ENCODE measurements at regions not wholly inside any gene's neighbourhood (a gene's known extent, or its start where the extent isn't known, plus 50 kb on each side); places are given as distances from the start of the nearest gene placed in this dataset.

- no peaks in the 10 kb centered on the region for H3K36me3 ChIP-seq (ENCODE audit: insufficient read depth, low read length)
- no peaks in the 10 kb centered on the region for H3K27me3 ChIP-seq (ENCODE audit: control insufficient read depth in 1 of 2, insufficient read depth in 2 of 2, low read length in 2 of 2)
- no peak overlapping the region for H3K4me3 ChIP-seq (ENCODE audit: low read depth in 1 of 2, low read length in 2 of 2)
- H3K9me3 ChIP-seq (ENCODE audit: low read length), result no peaks in the 10 kb centered on the region
- no peaks in the 10 kb centered on the region for H3K4me1 ChIP-seq (ENCODE audit: insufficient read depth, low read length)
- H3K27ac ChIP-seq (ENCODE audit: low read depth, low read length), result no peak overlapping the region
- H3K9ac ChIP-seq (ENCODE audit: low read length), result no peak overlapping the region
Measured at GRCh38 chr1:30515755-30516484, 207.5 kb downstream of the MATN1 start.

- Histone ChIP-seq H3K27me3 (ENCODE audit: control insufficient read depth in 1 of 2, insufficient read depth in 2 of 2, low read length in 2 of 2) (no peaks in the 10 kb centered on the region), H3K27ac (ENCODE audit: low read depth, low read length) (no peak overlapping the region), H3K4me1 (ENCODE audit: insufficient read depth, low read length) (no peaks in the 10 kb centered on the region), H3K36me3 (ENCODE audit: insufficient read depth, low read length) (no peaks in the 10 kb centered on the region), H3K4me3 (ENCODE audit: low read depth in 1 of 2, low read length in 2 of 2) (no peak overlapping the region), H3K9ac (ENCODE audit: low read length) (no peak overlapping the region), H3K9me3 (ENCODE audit: low read length) (no peaks in the 10 kb centered on the region)
Measured at GRCh38 chr1:30514945-30515344, 208.4 kb downstream of the MATN1 start.

- no peak overlapping the region for H3K9ac ChIP-seq (ENCODE audit: low read length)
Measured at GRCh38 chr1:30514137-30514654, 209.2 kb downstream of the MATN1 start.

GRCh38 chr1:30513396-30514136 is 209.8 kb downstream of the MATN1 start:
- Histone ChIP-seq H3K27ac (ENCODE audit: low read depth, low read length) (no peak overlapping the region), H3K4me3 (ENCODE audit: low read depth in 1 of 2, low read length in 2 of 2) (no peak overlapping the region), H3K4me1 (ENCODE audit: insufficient read depth, low read length) (no peaks in the 10 kb centered on the region), H3K9ac (ENCODE audit: low read length) (no peak overlapping the region), H3K36me3 (ENCODE audit: insufficient read depth, low read length) (no peaks in the 10 kb centered on the region), H3K9me3 (ENCODE audit: low read length) (no peaks in the 10 kb centered on the region), H3K27me3 (ENCODE audit: control insufficient read depth in 1 of 2, insufficient read depth in 2 of 2, low read length in 2 of 2) (peaks cover 0 to 6% of the 10 kb centered on the region in 2 donors)

More at GRCh38 chr1:30514137-30514654, 209.2 kb downstream of the MATN1 start:
- Histone ChIP-seq H3K9me3 (ENCODE audit: low read length) (no peaks in the 10 kb centered on the region), H3K36me3 (ENCODE audit: insufficient read depth, low read length) (no peaks in the 10 kb centered on the region), H3K27me3 (ENCODE audit: control insufficient read depth in 1 of 2, insufficient read depth in 2 of 2, low read length in 2 of 2) (peaks cover 0 to 5% of the 10 kb centered on the region in 2 donors), H3K27ac (ENCODE audit: low read depth, low read length) (no peak overlapping the region), H3K4me1 (ENCODE audit: insufficient read depth, low read length) (no peaks in the 10 kb centered on the region), H3K4me3 (ENCODE audit: low read depth in 1 of 2, low read length in 2 of 2) (no peak overlapping the region)

GRCh38 chr1:30512914-30513265 is 210.5 kb downstream of the MATN1 start:
- H3K4me3 ChIP-seq (ENCODE audit: low read depth in 1 of 2, low read length in 2 of 2), result no peak overlapping the region
- H3K36me3 ChIP-seq (ENCODE audit: insufficient read depth, low read length), result no peaks in the 10 kb centered on the region
- H3K9ac ChIP-seq (ENCODE audit: low read length), result no peak overlapping the region
- H3K27ac ChIP-seq (ENCODE audit: low read depth, low read length), result no peak overlapping the region
- H3K9me3 ChIP-seq (ENCODE audit: low read length), result no peaks in the 10 kb centered on the region
- H3K4me1 ChIP-seq (ENCODE audit: insufficient read depth, low read length), result no peaks in the 10 kb centered on the region
- H3K27me3 ChIP-seq (ENCODE audit: control insufficient read depth in 1 of 2, insufficient read depth in 2 of 2, low read length in 2 of 2), result peaks cover 0 to 6% of the 10 kb centered on the region in 2 donors

- Histone ChIP-seq H3K36me3 (ENCODE audit: insufficient read depth, low read length) (no peaks in the 10 kb centered on the region), H3K27me3 (ENCODE audit: control insufficient read depth in 1 of 2, insufficient read depth in 2 of 2, low read length in 2 of 2) (peaks cover 0 to 6% of the 10 kb centered on the region in 2 donors), H3K9me3 (ENCODE audit: low read length) (no peaks in the 10 kb centered on the region), H3K4me1 (ENCODE audit: insufficient read depth, low read length) (no peaks in the 10 kb centered on the region), H3K27ac (ENCODE audit: low read depth, low read length) (no peak overlapping the region), H3K9ac (ENCODE audit: low read length) (no peak overlapping the region), H3K4me3 (ENCODE audit: low read depth in 1 of 2, low read length in 2 of 2) (no peak overlapping the region)
Measured at GRCh38 chr1:30511991-30512913, 211.1 kb downstream of the MATN1 start.

- no peak overlapping the region for H3K9ac ChIP-seq (ENCODE audit: low read length)
- no peak overlapping the region for H3K4me3 ChIP-seq (ENCODE audit: low read depth in 1 of 2, low read length in 2 of 2)
- H3K27ac ChIP-seq (ENCODE audit: low read depth, low read length), result no peak overlapping the region
- no peaks in the 10 kb centered on the region for H3K36me3 ChIP-seq (ENCODE audit: insufficient read depth, low read length)
- no peaks in the 10 kb centered on the region for H3K9me3 ChIP-seq (ENCODE audit: low read length)
- H3K4me1 ChIP-seq (ENCODE audit: insufficient read depth, low read length), result no peaks in the 10 kb centered on the region
- peaks cover 0 to 6% of the 10 kb centered on the region in 2 donors for H3K27me3 ChIP-seq (ENCODE audit: control insufficient read depth in 1 of 2, insufficient read depth in 2 of 2, low read length in 2 of 2)
Measured at GRCh38 chr1:30511563-30511962, 211.8 kb downstream of the MATN1 start.

- no peaks in the 10 kb centered on the region for H3K36me3 ChIP-seq (ENCODE audit: insufficient read depth, low read length)
- no peaks in the 10 kb centered on the region for H3K9me3 ChIP-seq (ENCODE audit: low read length)
- no peak overlapping the region for H3K9ac ChIP-seq (ENCODE audit: low read length)
- no peak overlapping the region for H3K4me3 ChIP-seq (ENCODE audit: low read depth in 1 of 2, low read length in 2 of 2)
- H3K27me3 ChIP-seq (ENCODE audit: control insufficient read depth in 1 of 2, insufficient read depth in 2 of 2, low read length in 2 of 2), result peaks cover 0 to 6% of the 10 kb centered on the region in 2 donors
- H3K4me1 ChIP-seq (ENCODE audit: insufficient read depth, low read length), result no peaks in the 10 kb centered on the region
- no peak overlapping the region for H3K27ac ChIP-seq (ENCODE audit: low read depth, low read length)
Measured at GRCh38 chr1:30511106-30511505, 212.3 kb downstream of the MATN1 start.

GRCh38 chr1:30509670-30510069 is 213.7 kb downstream of the MATN1 start:
- Histone ChIP-seq H3K27ac (ENCODE audit: low read depth, low read length) (no peak overlapping the region), H3K9me3 (ENCODE audit: low read length) (no peaks in the 10 kb centered on the region), H3K27me3 (ENCODE audit: control insufficient read depth in 1 of 2, insufficient read depth in 2 of 2, low read length in 2 of 2) (peaks cover 0 to 6% of the 10 kb centered on the region in 2 donors), H3K36me3 (ENCODE audit: insufficient read depth, low read length) (no peaks in the 10 kb centered on the region), H3K9ac (ENCODE audit: low read length) (no peak overlapping the region), H3K4me3 (ENCODE audit: low read depth in 1 of 2, low read length in 2 of 2) (no peak overlapping the region), H3K4me1 (ENCODE audit: insufficient read depth, low read length) (no peaks in the 10 kb centered on the region)

- no peaks in the 10 kb centered on the region for H3K4me1 ChIP-seq (ENCODE audit: insufficient read depth, low read length)
- H3K9ac ChIP-seq (ENCODE audit: low read length), result no peak overlapping the region
- H3K27ac ChIP-seq (ENCODE audit: low read depth, low read length), result no peak overlapping the region
- H3K27me3 ChIP-seq (ENCODE audit: control insufficient read depth in 1 of 2, insufficient read depth in 2 of 2, low read length in 2 of 2), result peaks cover 0 to 6% of the 10 kb centered on the region in 2 donors
- no peaks in the 10 kb centered on the region for H3K36me3 ChIP-seq (ENCODE audit: insufficient read depth, low read length)
- H3K4me3 ChIP-seq (ENCODE audit: low read depth in 1 of 2, low read length in 2 of 2), result no peak overlapping the region
- H3K9me3 ChIP-seq (ENCODE audit: low read length), result no peaks in the 10 kb centered on the region
Measured at GRCh38 chr1:30508611-30509010, 214.8 kb downstream of the MATN1 start.

- Histone ChIP-seq H3K9me3 (ENCODE audit: low read length) (no peaks in the 10 kb centered on the region), H3K4me3 (ENCODE audit: low read depth in 1 of 2, low read length in 2 of 2) (no peak overlapping the region), H3K36me3 (ENCODE audit: insufficient read depth, low read length) (no peaks in the 10 kb centered on the region), H3K27ac (ENCODE audit: low read depth, low read length) (no peak overlapping the region), H3K27me3 (ENCODE audit: control insufficient read depth in 1 of 2, insufficient read depth in 2 of 2, low read length in 2 of 2) (peaks cover 0 to 6% of the 10 kb centered on the region in 2 donors), H3K4me1 (ENCODE audit: insufficient read depth, low read length) (no peaks in the 10 kb centered on the region), H3K9ac (ENCODE audit: low read length) (no peak overlapping the region)
Measured at GRCh38 chr1:30508175-30508448, 215.3 kb downstream of the MATN1 start.

All from muscle layer of colon (tissue), 2 donors.